Ecto neural progenitor cell (in vitro differentiated cells): ENCODE measurements at regions not wholly inside any gene's neighbourhood (a gene's known extent, or its start where the extent isn't known, plus 50 kb on each side); places are given as distances from the start of the nearest gene placed in this dataset.

Experiments
- DNase-seq: peaks from one replicate; pipeline ENCODE4 v3.0.0-alpha.2; 2018; ENCODE audit warnings: low spot score

DNA sequence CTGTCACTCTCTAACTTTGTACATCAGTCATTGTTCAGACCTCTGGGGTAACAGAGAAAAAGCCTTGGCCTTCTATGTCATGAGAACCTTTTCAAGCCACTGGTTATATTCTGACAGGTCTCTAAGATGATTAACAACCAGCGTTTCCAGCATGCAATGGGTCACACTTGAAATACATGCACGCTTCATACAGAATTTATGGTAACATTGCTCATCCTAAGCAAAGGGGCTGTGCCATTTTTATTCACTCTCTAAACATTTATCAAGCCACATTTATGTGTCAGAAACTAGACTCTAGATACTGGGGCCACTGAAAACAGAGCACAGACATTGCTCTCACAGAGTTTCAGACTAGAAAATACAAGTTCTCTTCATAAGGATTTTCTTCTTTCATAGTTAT, 501.4 kb upstream of the DAB1 start:
- no peak for DNase-seq

DNA sequence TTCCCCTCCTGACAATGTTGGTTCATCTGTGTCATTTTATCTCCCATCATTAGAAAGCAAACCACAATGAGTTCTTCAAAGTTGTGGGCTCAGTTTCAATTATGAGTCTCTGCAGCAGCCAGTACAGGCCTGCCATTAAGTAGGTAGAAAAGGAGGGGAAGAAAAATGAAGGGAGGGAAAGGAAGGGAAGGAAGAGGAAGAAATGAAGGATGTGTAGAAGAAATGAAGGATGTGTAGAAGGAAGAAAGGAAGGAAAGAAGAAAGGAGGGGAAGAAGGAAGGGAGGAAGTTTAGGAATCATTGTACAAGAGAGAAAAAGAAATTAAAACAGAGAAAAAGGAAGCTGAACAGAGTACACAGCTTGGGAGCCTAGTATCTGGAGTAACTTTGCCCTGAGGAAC, 498.3 kb upstream of the DAB1 start:
- DNase-seq, result no peak

DNA sequence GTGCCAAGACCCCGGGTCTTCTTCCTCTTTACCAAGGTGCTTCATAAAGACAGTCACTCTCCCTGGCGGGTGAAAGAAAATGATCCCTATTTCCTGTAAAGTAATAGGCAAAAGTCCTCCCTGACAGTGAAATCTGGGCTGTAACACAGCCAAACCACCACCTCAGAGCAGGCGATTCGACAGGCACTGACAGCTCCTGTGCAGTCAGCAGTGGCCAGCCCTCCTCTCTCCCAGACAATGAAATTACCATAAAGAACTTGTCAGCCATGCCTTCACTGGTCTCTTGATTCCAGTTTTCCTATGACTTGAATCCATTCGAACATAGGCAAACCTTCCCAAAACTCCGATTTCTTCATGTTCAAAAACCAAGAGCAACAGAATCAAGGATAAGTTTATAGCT, 492.2 kb upstream of the DAB1 start:
- DNase-seq, result no peak

DNA sequence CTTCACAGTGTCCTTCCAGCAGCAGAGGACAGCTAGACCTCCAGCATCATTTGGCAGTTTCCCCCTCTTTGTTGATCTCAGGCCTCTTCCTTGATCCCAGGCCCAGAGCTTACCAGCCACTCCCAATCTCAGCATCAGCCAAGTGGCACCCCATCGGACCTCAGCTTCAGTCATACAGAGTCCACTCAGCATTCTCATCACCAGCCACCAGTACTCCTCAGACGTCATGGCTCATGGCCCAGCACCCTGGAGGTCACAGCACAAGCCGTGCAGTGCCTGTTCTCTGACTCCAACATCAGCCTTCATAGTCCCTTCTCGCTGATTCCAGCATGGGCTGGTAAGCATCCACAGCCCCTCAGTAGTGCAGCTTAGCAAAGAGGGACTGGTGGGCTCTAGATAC, 487.6 kb upstream of the DAB1 start:
- no peak for DNase-seq

DNA sequence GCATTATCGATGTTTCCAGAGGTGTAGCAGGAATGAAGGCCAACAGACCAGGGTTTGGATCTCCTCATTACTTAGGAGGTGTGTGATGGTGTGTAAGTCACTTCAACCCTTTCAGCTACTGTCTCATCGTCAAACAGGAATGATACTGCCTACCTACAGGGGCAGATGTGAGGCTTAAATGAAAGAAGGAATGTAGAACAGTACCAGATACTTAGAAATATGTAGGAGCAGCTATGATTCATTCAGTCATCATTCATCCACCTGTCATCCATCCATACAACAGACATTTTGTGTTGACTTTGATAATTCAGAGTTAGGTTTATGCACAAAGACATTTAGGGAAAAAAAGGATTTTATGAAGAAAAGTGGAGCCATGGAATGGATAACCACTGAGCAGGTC, 486.9 kb upstream of the DAB1 start:
- no peak for DNase-seq

DNA sequence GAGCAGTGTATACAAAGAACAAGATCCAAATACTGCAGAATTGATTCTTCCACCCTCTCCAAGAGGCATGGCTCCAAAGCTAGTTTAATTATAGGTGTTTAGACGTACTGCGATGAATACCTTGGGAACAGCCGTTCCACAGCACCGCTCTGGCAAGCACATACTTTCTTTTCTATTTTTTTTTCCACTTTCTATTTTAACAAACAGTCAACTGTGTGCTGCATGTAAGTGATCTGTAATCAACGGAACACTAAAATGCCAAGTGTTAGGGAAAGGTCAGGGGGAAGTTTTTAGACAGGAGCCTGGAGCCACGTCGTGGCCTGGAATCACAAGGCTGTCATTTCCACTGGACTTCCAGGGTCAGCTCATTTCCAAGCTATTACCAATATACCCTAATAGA, 486.4 kb upstream of the DAB1 start:
- no peak for DNase-seq

DNA sequence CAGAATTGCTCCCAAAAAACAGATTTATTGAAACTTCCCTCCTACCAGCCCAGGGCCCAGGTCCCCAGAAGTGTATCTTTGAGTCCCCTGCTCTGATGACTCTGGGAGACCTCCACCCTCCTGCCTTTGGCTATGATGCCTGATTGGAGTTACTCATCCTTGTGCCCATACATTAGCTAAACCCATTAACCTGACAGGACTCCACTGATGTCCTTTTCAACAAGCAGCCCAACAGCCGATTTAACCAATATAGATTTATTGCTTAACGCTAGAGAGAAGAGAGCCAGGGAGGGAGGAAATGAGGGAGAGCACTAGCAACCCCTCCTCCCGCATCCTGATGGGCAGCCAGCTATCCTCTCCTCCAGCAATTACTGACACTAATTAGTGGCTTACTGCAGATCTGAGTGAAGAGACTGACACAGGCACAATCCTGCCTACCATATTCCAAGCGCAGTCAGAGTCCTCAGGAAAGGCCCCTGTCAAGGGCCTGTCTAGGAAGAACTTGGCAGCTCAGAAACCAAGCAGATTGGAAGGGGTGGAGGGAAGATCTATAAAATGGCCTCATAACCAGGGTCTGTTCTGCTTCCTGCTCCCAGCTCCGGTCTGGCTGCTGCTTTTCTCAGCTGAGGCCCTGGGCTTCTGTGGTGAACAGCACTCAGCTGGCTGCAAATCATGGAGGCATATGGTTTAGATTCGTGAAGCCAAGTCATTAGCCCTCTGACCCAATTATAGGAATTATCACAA, 484.5 kb upstream of the DAB1 start:
- no peak for DNase-seq

DNA sequence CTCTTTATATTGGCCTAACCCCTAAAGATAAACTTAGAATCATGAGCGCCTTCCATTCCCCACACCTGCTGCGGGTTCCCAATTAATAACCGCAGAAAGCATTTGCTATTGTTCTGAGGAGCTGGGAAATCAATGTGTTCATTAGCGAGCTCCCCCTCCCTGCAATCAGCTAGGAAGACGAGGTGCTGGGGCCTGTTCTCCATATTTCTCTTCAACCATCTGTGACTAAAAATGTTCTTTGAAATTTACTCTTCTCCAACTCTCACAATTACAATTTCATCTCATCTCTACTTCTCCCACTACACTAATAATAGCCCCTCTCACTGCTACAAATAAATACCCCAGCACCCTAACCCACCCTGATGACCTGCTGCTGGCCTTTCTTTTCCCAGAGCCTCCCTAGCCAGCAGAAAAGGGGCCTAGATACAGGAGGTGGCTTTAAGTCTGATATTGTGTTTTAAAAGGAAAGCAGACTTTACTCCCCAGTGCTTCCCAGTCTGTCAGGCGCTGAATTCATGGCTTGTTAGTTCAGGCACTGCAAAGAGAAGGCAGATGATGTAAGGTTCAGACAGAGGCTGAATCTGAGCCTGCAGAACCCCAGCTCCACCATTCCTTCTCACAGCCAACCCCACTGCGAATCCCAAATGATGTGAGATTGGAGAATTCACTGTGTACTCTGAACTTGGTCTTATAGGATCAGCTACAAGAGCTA, 477.5 kb upstream of the DAB1 start:
- DNase-seq, result no peak

DNA sequence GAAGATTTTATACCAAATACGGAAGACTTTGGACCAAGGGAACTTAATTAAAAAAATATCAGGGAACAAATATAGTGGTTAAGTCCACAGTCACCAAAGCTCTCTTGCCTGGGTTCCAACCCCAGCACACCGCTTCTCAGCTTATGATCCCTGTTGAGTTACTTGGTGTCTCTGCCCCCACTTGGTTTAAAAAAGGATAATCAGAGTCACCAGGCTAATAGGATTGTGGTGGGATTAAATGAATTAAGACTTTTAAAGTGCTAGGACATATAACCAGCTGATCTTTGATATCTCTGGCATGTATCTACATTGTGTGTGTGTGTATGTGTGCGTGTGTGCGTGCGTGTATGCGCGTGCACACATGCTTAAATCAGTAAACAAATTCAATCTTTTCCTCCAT, 474.7 kb upstream of the DAB1 start:
- DNase-seq, result no peak

DNA sequence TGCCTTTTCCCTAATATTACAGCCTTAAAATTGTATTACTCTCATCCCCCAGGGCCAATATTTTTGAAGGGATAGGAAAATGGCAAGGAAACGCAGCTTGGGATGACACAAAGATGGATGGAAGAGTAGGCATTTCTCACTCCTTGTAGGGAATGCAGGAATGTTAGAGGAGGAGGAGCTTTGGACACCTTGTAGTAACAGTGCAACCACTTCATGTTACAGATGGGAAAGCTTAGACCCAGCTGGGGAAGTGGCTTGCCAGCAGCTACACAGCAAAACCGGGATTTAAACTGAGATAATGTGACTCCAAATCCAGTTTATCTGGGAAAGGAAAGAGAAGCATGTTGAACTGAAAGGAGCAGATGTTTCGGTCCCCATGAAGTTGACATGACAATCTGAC, 473.7 kb upstream of the DAB1 start:
- DNase-seq, result no peak

DNA sequence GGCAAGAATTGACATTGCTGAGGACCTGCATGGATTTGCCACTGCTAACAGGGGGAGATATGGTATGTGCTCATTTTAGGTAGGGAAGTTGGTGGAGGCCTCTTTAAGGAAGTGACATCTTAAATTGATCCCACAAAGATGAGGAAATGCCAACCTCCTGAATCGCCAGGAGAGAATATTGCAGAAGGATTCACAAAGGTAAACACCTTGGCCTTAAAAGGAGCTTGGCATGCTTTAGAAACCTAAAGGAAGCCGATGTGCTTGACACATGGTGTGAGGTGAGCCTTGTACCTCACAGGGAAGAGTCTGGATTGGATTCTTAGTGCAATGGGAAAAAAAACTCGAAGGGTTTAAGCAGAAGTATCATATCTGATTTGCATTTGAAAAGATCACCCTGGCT, 470.5 kb upstream of the DAB1 start:
- DNase-seq, result no peak

DNA sequence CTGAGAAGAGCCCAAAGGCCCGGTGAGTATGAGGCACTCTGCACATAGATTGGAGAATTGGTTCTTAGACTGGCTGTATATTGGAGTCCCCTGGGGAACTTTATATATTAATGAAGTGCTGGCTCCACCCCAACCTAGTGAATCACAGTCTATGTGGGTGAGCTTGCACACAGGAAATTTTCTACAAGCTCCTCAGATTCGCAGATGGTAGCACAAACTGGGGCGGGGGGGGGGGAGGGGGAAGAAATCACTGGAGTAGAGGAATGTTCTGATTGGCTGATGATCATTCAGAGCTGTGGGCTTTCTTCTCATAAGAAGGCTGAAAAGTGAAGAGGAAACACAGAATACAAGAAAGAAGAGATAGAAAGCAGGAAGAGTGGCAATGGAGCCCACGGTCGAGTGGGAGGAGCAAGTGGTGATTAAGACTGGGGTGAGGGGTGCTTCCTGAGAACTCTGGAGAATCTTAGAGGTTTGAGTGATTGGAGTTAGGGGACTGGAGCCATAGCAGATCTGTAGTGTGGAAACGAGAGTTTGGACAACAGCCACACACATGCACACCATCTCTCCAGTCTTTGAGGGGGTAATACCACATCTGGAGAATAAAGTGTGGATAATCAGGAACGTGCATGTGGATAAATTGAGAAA, 465.9 kb upstream of the DAB1 start:
- no peak for DNase-seq

DNA sequence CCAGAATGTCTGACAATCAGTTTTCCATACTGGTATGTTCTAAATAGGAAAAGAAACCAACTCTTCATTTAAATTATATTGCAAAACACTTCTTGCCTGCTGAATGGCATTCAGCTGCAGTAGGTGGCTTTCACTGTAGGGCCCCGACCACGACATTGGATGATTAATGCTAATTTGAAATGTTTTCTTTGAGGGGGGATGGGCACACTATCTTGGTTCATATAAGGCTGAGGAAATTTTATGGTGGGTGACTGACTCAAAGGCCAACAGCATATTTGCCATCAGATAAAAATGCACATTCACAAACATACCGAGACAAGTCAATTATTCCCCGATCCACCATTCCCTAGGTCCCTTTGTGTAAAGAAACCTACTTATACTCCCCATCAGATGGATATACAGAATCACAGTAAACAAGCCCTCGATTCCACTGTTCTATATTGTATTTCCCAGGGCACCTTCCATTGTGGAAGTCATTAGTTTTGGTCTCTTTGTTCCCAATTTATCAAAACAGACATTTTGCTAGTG, 464.2 kb upstream of the DAB1 start:
- DNase-seq, result no peak

DNA sequence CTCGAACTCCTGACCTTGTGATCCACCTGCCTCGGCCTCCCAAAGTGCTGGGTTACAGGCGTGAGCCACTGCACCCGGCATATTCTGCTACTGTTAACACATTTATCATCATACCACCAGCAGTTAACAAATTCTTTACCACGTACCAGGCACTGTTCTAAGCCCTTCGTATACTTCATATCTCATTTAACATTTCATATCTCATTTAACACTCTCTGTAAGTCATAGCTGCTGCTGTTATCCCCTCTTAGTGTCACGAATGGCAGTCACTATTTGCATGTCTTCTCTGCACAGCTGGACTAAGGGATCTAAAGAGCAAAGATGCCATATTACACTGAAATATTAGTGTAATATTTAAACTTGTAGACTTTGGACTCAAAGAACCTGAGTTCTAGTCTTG, 462.5 kb upstream of the DAB1 start:
- no peak for DNase-seq

DNA sequence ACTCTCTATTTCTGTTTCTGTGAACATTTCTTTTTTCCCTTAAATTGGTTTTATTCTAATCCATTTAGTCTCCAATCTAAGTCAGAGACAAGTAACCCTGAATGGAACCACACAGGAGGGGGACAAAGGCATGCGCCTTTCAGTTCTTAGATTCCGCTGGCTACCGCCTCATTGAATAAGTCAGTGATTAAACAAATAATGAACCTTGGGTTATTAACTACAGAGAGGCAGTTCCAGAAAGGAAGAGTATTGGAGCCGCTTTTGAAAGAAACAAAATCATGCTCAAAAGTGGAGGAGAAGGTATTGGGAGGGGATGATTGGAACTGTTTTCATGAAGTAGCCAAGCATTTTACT, 459.8 kb upstream of the DAB1 start:
- no peak for DNase-seq

DNA sequence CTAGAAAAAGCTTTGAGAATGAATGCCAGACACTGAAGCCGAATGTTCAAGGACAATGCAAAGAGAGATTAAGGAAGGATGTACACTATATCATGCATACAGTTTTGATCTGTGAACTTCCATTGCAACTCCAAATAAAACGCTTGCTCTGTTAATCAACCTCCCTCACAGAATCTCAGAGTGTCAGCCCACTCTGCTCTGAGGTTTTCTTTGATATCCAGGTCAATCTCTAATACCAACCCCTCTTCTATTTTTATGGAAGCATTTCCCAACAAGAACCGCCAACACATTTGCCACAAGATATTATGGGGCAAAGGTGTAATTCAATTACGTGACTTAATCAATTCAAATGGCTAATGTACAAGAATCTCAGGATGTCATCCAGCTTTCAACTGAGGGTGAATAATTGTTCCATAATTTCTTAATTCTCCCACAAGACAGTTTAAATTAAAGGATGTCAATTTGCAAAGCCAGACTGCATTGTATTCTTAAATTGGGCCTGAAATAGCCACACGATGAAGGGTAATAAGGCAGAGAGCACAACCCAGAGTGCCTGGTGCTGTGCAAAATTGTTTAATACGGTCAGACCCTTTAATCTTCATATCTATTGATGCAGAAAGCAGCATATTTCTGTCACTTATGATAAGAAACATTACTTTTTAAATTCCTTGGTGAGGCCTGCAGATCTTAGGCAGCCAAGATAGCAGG, 459.2 kb upstream of the DAB1 start:
- DNase-seq, result no peak

DNA sequence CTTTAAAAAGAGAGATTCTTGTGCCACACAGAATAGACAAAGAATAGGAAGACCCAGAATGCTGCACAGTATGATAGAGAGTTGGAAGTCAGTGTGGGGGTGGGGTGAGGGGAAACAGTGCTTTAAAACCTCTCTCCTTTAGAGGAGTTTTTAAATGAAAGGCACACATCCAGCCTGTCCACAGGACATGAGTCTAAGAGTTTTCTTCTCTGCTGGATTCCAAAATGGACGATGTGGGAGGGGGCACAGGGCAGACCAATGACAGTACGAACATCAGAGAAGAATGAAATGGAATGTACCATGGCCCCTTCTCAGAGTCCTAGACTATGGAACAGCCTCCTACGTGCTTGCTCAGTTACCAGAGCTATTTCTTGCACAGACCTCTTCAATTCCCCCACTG, 458.2 kb upstream of the DAB1 start:
- no peak for DNase-seq

DNA sequence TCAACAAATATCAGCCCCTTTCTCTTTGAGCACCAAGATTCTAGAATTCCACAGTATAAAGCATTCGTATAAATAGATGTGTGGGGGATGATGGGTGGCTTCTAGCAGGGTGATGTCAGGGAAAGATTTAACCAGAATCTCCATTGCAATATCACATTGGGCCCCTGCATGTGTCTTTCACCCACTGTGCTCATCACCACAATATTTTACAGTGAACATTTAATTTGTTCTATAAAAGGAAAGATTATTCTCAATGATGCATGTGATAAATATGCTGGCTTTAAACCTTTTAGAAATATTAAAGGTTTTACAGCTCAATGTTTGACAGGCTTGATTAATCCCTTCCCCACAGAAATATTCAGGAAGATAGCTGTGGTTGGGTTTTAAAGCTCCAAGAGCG, 457.8 kb upstream of the DAB1 start:
- no peak for DNase-seq

DNA sequence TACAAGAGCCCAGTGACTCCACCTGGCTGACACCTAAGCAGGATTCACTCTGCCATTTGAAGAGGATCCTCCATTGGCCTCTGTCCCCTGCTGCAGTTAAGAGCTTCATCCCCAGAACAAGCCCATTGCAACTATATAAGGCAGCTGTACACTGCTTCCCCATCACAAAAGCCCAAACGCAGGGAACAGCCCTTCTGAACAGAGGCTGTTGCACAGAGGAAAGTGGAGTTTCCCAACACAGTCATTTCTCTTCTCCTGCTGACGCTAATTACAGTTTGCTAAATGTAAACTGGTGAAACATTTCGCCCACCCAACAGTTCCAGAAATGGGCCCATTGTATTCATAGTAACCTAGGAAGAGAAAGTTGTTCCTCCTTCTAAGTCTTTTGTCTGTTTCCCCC, 455.8 kb upstream of the DAB1 start:
- no peak for DNase-seq

DNA sequence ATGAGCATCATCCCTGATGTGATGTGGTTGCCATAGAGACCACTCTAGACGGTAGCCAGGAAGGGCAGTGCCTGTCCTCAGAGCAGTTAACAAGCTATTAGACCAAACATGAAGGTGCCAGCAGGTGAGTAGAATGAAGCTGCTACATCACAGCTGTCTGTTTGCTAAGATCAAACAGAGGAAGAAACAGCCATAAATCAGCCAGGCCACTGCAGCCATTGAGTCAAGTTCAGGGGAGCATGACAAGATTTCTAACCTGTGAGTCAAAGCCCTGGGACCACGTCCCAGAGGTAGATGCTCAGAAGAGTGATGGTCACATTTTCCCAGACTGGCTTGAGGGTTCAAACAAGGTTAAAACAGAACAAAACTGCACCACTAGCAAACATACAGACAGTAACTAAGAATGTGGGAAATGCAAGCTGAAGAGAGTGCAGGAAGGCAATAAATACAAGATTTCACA, 450.6 kb upstream of the DAB1 start:
- no peak for DNase-seq

DNA sequence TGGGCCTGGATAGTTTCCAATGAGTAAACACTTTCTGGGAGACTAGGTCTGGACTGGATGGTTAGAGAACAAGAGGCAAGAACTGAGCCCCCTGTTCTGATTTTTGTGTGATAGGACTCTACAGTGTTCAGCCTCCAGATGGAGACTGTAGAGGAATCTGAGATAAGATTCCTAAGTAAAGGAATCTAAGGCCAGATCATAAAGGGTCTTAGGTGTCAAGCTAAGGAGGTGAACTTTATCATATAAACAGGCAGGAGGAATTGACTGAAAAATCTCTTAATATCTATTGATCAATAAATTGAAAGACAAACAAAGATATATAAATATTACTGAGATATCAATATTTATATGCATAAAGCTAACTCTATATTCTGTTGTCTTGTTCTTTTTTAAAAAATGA, 449.1 kb upstream of the DAB1 start:
- DNase-seq, result no peak

DNA sequence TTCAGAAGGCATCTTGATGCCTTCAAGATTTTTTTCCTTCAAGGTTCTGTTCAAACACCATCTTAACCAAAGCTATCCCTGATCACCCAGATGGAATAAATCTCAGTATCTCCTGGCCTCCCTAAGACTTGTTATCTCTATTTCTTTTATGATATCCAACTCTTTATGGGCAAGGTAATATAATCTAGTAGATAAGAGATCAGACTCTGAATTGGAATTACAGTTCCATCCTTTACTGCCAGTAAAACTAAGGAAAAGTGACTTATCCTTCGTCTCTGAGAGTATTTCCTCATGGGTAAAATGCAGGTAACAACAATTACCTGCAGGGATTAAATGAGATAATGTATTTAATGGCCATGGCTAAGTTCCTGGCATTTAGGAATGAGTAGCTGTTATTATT, 445.0 kb upstream of the DAB1 start:
- DNase-seq, result no peak

DNA sequence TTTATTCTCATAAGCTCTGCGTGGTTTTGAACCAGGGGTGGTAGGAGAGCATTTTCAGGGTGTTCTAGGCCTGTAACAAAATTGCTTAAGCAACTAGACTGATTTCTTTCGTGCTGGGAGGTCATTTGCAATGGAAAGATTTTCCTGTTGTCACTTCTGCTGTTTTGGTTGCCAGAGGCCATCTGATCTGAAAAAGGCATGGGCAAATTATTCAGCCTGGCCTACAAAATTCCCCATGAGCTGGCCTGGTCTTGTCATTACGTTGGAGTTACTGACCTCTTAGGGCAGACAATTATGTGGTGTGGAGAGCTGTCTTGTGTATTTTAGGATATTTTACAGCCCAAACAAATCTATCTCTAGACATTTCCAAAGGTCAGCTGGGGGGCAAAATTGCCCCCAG, 444.4 kb upstream of the DAB1 start:
- no peak for DNase-seq
